OCI-LY1 (cell line): ENCODE measurements at regions not wholly inside any gene's neighbourhood (a gene's known extent, or its start where the extent isn't known, plus 50 kb on each side); places are given as distances from the start of the nearest gene placed in this dataset.

Source experiments
- CTCF ChIP-seq: fragments of 200-600 bp; sonication (generic), shearing (Covaris generic); IDR thresholded peaks from 2 replicates; pipeline ENCODE4 v1.5.1; 2017; ENCODE audit warnings: mild to moderate bottlenecking, antibody characterized with exemption, low read length, moderate library complexity, mixed read lengths
- EZH2 ChIP-seq: fragments of 200-600 bp; sonication (generic), shearing (Covaris generic); IDR thresholded peaks from 2 replicates; pipeline ENCODE4 v1.8.0; 2017; ENCODE audit warnings: borderline replicate concordance, mixed run types, mild to moderate bottlenecking, antibody characterized with exemption, low read length, moderate library complexity, mixed read lengths

GRCh38 chr4:122243785-122244184 is 91.7 kb downstream of the BLTP1 start:
- TF ChIP-seq CTCF = no peak
- TF ChIP-seq EZH2 = no peak
